ENCODE measurements at regions not wholly inside any gene's neighbourhood (a gene's known extent, or its start where the extent isn't known, plus 50 kb on each side); places are given as distances from the start of the nearest gene placed in this dataset.

DNA sequence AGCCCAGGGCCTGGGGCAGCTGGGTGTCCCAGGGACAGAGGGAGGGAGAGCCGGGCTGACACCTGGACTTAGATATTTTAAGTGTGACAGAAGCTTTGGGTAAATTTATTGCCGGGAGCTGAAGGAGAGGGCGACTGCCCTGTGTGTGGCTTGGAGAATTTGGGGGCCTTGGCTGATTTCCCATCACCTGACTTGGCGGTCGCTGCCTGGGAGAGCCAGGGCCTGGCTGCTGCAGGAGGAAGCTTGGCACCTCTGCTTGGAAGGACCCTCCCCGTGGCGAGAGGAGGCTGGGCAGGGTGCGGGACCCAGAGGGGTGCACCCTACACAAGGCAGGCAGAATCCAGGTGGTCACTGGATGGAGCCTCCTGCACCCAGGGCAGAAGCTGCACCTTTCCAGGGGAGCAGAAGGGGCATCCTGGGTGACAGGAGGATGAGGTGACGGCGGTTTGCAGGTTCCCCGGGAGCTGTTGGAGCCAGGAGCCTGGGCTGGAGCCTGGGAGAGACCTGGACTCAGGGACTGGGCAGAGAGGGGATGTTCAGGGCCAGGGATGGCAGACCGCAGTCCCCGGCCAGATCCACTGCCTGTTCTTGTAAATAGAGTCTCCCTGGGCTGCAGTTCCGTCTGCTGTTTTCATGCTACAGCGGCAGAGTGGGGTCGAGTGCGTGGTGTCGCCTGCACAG is 72.0 kb downstream of the RGS12 start:
- H3K27ac ChIP-seq (ENCODE audit: low read length): no peak overlapping the region
- H3K36me3 ChIP-seq (ENCODE audit: control insufficient read depth, insufficient read depth, low read length): no peaks in the 10 kb centered on the region
- H3K4me1 ChIP-seq (ENCODE audit: control insufficient read depth, insufficient read depth, low read length): peaks cover 56% of the 10 kb centered on the region
- H3K9me3 ChIP-seq (replicated peaks; ENCODE audit: control insufficient read depth, low read depth, low read length): no peaks in the 10 kb centered on the region
- H3K27me3 ChIP-seq (ENCODE audit: control insufficient read depth, insufficient read depth, low read length): no peaks in the 10 kb centered on the region
- no peak overlapping the region for H3K4me3 ChIP-seq (ENCODE audit: low read length)
- DNase-seq: no peak
- WGBS (ENCODE audit: insufficient coverage): 82% methylated on average over 18 of the region's 18 CpGs

- no peak overlapping the region for H3K27ac ChIP-seq (ENCODE audit: low read length)
- no peaks in the 10 kb centered on the region for H3K36me3 ChIP-seq (ENCODE audit: control insufficient read depth, insufficient read depth, low read length)
- no peaks in the 10 kb centered on the region for H3K27me3 ChIP-seq (ENCODE audit: control insufficient read depth, insufficient read depth, low read length)
- WGBS (ENCODE audit: insufficient coverage): 71% methylated on average over 3 of the region's 11 CpGs
- DNase-seq: no peak
- H3K9me3 ChIP-seq (replicated peaks; ENCODE audit: control insufficient read depth, low read depth, low read length): no peaks in the 10 kb centered on the region
- H3K4me1 ChIP-seq (ENCODE audit: control insufficient read depth, insufficient read depth, low read length): peaks cover 61% of the 10 kb centered on the region
- no peak overlapping the region for H3K4me3 ChIP-seq (ENCODE audit: low read length)
These were observed 72.5 kb downstream of the RGS12 start for GRCh38 chr4:3365326-3365725.

DNA sequence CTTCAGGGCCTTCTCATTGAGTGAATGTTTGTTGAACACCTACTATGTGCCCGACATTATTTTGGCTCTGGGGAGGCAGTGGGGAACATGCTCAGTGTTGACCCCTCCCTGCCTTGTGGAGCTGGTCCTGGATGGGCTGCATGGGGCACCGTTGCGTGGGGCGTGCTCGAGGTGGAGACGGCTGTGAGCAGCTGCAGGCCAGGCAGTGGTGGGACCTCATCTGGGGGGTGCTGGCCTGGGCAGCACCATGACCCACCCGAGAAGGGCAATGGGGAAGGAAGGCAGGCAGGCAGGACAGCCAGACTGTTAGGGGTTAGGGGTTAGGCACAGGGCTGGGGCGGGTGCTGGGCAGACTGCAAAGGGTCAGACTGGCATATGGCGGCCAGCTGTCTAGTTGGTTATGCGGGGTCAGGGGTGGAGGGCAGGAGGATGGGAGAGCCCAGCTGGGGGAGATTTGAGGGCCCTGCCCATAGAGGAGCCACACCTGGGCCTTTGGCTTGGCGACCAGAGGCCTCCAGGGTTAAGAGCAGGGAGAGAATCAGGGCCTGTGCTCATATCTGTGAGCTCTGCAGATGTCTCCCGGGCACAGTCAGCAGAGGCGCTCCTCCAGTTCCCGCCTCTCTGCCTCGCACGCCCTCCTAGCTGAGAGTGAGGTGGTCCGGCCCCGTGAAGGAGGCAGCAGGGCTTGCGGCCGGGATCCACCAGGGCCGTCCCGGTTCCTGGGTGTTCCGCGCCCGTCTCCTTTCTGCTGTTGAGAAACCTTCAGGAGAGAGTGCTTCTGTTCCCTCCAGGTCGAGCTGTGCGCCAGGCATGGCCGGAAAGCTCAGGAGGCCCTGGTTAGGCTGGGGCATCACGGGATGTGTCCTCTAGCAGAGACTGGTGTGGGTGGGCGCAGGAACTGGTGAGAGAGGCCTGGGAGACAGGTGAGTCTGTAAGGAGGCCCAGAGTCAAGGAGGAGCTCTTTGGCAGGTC is 73.3 kb downstream of the RGS12 start:
- no peak overlapping the region for H3K27ac ChIP-seq (ENCODE audit: low read length)
- H3K4me1 ChIP-seq (ENCODE audit: control insufficient read depth, insufficient read depth, low read length): peaks cover 66% of the 10 kb centered on the region
- no peak overlapping the region for H3K4me3 ChIP-seq (ENCODE audit: low read length)
- DNase-seq: no peak
- WGBS (ENCODE audit: insufficient coverage): 77% methylated on average over 29 of the region's 30 CpGs
- no peaks in the 10 kb centered on the region for H3K27me3 ChIP-seq (ENCODE audit: control insufficient read depth, insufficient read depth, low read length)
- no peaks in the 10 kb centered on the region for H3K9me3 ChIP-seq (replicated peaks; ENCODE audit: control insufficient read depth, low read depth, low read length)
- H3K36me3 ChIP-seq (ENCODE audit: control insufficient read depth, insufficient read depth, low read length): no peaks in the 10 kb centered on the region

- H3K4me3 ChIP-seq (ENCODE audit: low read length): no peak overlapping the region
- H3K4me1 ChIP-seq (ENCODE audit: control insufficient read depth, insufficient read depth, low read length): peaks cover 75% of the 10 kb centered on the region
- WGBS (ENCODE audit: insufficient coverage): 79% methylated on average over 19 of the region's 30 CpGs
- H3K36me3 ChIP-seq (ENCODE audit: control insufficient read depth, insufficient read depth, low read length): no peaks in the 10 kb centered on the region
- no peak for DNase-seq
- peaks cover 5% of the 10 kb centered on the region for H3K27me3 ChIP-seq (ENCODE audit: control insufficient read depth, insufficient read depth, low read length)
- no peak overlapping the region for H3K27ac ChIP-seq (ENCODE audit: low read length)
- no peaks in the 10 kb centered on the region for H3K9me3 ChIP-seq (replicated peaks; ENCODE audit: control insufficient read depth, low read depth, low read length)
These were observed 74.3 kb downstream of the RGS12 start for GRCh38 chr4:3366893-3367775.

DNA sequence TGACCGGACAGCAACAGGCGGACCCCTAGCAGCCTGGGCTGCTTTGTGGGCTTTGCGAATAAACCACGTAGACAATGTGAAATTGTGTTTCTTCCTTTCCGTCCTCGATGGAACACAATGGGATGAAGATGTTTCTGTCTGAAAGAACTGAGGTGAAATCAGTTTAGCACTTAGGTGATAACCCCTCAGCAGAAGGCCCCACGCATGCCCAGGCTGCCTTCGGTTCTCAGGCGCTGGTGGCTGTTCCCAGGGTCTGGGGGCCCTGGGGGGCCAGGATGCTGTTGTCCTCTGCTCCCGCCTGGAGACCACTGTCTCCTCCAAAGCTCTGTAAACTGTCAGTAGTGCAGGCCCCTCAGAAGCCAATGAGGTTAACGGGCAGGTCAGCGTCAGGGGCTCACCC is 73.9 kb upstream of the HGFAC start:
- H3K9me3 ChIP-seq (replicated peaks; ENCODE audit: control insufficient read depth, low read depth, low read length): no peaks in the 10 kb centered on the region
- WGBS (ENCODE audit: insufficient coverage): 80% methylated on average over 7 of the region's 12 CpGs
- H3K4me1 ChIP-seq (ENCODE audit: control insufficient read depth, insufficient read depth, low read length): peaks cover 77% of the 10 kb centered on the region
- no peak overlapping the region for H3K4me3 ChIP-seq (ENCODE audit: low read length)
- H3K36me3 ChIP-seq (ENCODE audit: control insufficient read depth, insufficient read depth, low read length): no peaks in the 10 kb centered on the region
- H3K27me3 ChIP-seq (ENCODE audit: control insufficient read depth, insufficient read depth, low read length): peaks cover 8% of the 10 kb centered on the region
- no peak overlapping the region for H3K27ac ChIP-seq (ENCODE audit: low read length)
- DNase-seq: no peak

DNA sequence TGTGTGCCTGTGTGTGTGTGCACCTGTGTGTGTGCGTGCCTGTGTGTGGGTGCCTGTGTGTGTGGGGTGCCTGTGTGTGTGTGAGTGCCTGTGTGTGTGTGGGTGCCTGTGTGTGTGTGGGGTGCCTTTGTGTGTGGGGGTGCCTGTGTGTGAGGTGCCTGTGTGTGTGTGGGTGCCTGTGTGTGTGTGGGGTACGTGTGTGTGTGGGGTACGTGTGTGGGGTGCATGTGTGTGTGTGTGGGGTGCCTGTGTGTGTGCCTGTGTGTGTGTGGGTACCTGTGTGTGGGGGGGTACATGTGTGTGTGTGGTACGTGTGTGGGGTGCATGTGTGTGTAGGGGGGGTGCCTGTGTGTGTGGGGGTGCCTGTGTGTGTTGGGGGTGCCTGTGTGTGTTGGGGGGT is 73.4 kb upstream of the HGFAC start:
- no peak overlapping the region for H3K4me3 ChIP-seq (ENCODE audit: low read length)
- no peak for DNase-seq
- H3K27ac ChIP-seq (ENCODE audit: low read length): no peak overlapping the region
- H3K4me1 ChIP-seq (ENCODE audit: control insufficient read depth, insufficient read depth, low read length): peaks cover 80% of the 10 kb centered on the region
- 70% methylated on average over 2 of the region's 4 CpGs for WGBS (ENCODE audit: insufficient coverage)
- H3K36me3 ChIP-seq (ENCODE audit: control insufficient read depth, insufficient read depth, low read length): no peaks in the 10 kb centered on the region
- peaks cover 8% of the 10 kb centered on the region for H3K27me3 ChIP-seq (ENCODE audit: control insufficient read depth, insufficient read depth, low read length)
- no peaks in the 10 kb centered on the region for H3K9me3 ChIP-seq (replicated peaks; ENCODE audit: control insufficient read depth, low read depth, low read length)

DNA sequence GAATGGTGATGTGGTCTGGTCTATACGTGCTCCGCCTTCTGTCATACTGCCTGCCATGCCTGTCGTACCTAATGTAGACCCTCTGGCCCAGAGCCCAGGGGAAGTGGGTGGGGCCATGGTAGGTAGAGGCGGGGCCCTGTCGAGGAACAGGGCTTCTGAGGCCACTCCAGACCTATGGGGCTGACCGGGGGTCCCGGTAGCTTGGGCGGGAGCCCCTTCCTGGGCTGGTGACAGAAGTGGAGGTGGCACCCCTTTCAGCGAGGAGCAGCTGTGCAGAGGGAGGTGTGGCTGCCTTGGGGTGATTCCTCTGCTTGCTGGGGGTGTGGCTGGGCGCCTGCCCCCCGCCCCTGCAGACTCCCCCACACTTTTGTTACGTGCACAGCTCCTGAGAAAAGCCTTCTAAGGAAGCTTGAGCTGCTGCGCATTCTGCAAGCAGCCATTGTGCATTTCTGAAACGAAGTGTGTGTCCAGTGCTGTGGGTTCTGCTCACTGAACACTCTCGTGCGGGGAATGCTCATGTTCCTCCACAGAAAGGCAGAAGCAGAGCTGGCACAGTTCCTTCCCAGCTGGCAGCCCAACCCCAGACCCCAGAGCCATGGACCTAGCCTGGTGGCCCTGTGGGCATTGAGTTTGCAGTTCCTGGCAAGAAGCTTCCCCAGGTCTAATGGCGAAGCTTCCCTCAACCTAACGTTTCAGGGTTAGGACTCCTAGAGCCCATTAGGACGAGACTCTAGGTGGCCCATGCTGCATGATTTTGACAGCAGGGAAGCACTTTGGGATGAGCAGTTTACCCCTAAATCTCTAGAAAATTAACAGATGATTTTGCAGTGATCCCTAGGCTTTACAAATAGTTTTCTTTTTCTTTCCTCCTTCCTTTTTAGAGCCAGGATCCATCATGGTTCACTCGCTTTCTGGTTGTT is 72.7 kb upstream of the HGFAC start:
- Histone ChIP-seq H3K4me1 (ENCODE audit: control insufficient read depth, insufficient read depth, low read length) (peaks cover 73% of the 10 kb centered on the region), H3K27me3 (ENCODE audit: control insufficient read depth, insufficient read depth, low read length) (peaks cover 8% of the 10 kb centered on the region), H3K36me3 (ENCODE audit: control insufficient read depth, insufficient read depth, low read length) (no peaks in the 10 kb centered on the region), H3K9me3 (replicated peaks; ENCODE audit: control insufficient read depth, low read depth, low read length) (no peaks in the 10 kb centered on the region), H3K27ac (ENCODE audit: low read length) (peak overlapping the region; percentile 4), H3K4me3 (ENCODE audit: low read length) (no peak overlapping the region)
- no peak for DNase-seq
- WGBS (ENCODE audit: insufficient coverage): 48% methylated on average over 13 of the region's 20 CpGs

DNA sequence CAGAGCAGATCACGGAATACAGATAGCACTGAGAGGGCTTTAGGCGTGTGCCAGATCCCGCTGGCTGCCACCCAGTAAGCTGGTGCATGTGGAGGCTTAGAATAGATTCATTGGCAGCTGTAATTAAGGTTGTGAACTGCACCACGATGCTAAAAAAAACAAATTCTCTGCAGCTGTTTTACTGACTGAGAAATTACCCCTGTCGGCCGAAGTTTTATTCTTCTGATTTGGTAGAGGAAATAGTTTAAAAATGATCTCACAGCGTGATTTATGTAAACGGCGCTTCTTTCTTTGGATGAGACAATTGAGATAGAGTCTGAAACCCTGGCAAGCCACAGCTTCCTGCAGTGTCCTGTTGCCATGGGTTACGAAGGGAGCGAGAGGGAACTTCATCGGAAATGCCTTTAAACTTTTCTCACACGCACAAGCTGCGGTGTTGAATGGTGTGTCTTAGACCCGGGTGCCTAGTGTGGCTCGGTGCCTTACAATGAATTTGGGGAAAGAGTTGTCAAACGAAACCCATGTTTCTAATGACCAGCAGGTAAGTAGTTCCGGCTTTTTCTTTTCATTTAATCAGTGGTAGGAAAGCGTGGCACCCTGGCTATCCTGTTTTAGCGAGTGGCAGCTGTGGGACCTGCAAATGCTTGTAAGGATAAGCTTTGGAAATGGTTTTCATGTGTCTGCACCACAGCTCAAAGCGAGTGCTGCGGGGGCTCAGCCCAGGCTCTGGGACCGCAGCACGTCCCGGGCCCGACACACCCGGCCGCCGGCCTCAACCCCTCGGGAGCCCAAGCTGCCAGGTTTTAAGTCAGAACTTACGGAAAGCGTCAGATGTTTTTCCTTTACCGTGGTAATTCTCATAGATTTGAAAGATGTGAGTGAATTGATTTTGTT is 71.7 kb upstream of the HGFAC start:
- peak overlapping the region; percentile 74 for H3K27ac ChIP-seq (ENCODE audit: low read length)
- H3K36me3 ChIP-seq (ENCODE audit: control insufficient read depth, insufficient read depth, low read length): no peaks in the 10 kb centered on the region
- WGBS (ENCODE audit: insufficient coverage): 3% methylated on average over 11 of the region's 33 CpGs
- DNase-seq: peak; percentile 92
- H3K4me3 ChIP-seq (ENCODE audit: low read length): peak overlapping the region; percentile 3
- peaks cover 8% of the 10 kb centered on the region for H3K27me3 ChIP-seq (ENCODE audit: control insufficient read depth, insufficient read depth, low read length)
- H3K4me1 ChIP-seq (ENCODE audit: control insufficient read depth, insufficient read depth, low read length): peaks cover 66% of the 10 kb centered on the region
- no peaks in the 10 kb centered on the region for H3K9me3 ChIP-seq (replicated peaks; ENCODE audit: control insufficient read depth, low read depth, low read length)

Data from muscle of leg (tissue), 3 donors.